GM23248 (cell line): ENCODE measurements at regions not wholly inside any gene's neighbourhood (a gene's known extent, or its start where the extent isn't known, plus 50 kb on each side); places are given as distances from the start of the nearest gene placed in this dataset.

Experiments used
- EZH2 ChIP-seq: fragments of 200-600 bp; sonication (generic); IDR thresholded peaks from 2 replicates; pipeline ENCODE4 v1.6.1; 2018; ENCODE audit warnings: antibody characterized with exemption, mild to moderate bottlenecking; ENCODE audit not compliant: insufficient read depth, poor library complexity, severe bottlenecking
- EZH2phosphoT487 ChIP-seq: fragments of 200-600 bp; sonication (generic); IDR thresholded peaks from 2 replicates; pipeline ENCODE4 v1.6.1; 2018; ENCODE audit warnings: antibody characterized with exemption, moderate library complexity, mild to moderate bottlenecking, low read depth; ENCODE audit not compliant: insufficient read depth

DNA sequence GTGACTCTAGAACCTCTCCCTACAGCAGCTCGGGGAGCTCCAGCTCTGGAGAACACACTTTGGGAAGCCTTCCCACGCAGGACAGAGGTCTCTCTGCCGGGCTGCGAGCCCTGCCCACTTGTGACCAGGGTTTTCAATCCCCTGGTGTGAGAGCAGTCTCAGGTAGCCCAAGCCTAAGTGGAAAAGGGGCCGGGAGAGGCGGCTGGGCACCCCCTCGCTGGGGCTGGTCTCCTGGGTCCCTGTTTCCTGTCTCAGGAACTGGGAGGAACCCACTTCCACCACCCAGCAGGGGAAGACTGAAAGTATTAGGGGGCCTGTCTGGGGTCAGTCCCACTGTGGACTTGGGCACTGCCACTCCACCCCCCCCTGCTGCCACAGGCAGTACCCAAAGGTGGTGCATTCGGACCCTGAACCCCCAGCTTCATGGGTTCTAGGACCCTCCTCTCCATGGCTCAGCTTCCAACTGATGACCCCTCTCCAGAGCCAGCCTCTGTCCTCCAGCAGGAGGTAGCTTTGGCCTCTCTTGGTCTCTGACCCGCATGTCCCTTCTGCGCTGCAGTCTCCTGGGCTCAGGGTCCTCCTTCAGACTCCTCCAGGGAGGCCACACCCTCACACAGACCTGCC is 70.0 kb downstream of the RRM2 start:
- TF ChIP-seq EZH2 (no peak), EZH2phosphoT487 (no peak)
